HG03135 (cell line): ENCODE measurements at regions not wholly inside any gene's neighbourhood (a gene's known extent, or its start where the extent isn't known, plus 50 kb on each side); places are given as distances from the start of the nearest gene placed in this dataset.

ENCODE experiments used
- ATAC-seq: cut with Tn5 transposase; IDR thresholded peaks from one replicate; pipeline ENCODE4 v1.9.1; 2021; ENCODE audit warnings: mild to moderate bottlenecking, moderate library complexity; ENCODE audit not compliant: unreplicated experiment

- no peak for ATAC-seq
Observed at GRCh38 chr20:22374678-22375590, 209.4 kb downstream of the FOXA2 start.

DNA sequence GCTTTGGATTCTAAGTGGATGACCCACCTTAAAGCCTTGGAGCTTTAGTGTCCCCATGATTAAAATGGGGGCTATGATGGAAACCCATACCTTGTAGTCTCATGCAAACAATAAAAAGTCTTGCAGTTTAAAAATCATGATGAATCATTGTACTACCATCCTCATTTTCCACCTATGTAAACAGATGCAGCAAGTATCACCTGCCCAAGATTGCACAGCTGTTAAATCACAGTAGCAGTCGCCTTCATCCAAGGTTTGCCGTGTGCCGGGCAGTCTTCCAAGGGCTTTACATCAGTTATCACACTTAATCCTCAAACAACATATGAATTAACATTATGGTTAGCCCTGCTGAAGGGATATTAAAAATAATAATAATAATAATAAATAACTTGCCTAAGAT is 210.3 kb downstream of the FOXA2 start:
- ATAC-seq: no peak

DNA sequence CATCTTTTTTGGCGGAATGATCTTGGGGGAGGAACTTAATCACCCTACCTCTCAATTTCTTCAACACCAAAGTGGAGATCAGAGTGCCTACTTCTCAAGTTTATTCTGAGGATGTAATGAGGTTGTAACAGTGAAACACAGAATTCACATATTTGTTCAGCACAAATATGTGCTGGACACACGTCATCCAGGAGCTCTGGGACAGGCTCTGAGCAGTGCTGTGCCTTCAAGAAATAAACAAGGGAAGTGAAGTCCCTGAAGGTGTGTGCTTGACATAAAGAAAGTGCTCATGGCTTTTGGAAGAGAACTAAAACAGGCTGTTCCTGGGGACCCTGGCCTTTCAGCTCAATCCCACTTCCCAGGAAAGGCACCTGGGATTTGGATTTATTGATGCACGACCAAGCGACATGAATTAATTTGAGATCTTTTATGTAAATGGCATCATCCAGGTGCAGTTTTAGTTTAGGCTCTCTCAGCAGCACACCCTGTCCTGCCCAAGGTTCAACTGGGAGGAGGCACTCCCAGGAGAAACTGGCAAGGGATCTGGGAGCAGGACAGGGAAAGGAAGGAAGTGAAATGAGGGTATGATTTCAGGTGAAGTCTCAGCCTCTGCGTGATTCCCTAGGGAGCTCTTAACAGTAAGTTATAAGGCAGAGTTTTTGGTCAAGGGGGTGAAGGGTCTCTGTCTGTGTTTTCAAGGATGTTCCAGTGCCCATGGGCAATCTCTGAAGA is 211.0 kb downstream of the FOXA2 start:
- no peak for ATAC-seq

DNA sequence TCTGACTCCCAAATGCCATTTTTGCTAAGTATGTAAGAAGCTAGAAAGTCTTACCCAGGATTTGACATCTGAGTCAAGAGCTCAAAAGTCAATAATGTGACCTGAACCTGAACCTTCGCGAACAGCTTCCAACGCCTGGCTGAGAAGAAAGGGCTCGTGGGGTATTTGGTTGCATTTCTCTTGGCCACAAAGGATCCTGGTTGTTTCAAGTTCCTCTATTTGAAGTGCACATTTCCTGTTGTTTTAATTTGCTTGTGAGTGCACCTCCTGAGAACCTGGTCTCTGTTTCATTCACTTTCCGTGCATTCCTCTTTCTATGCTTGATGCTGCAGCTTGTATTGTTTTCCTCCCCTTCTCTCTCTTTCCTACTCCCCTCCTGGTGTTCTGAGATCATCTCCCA is 212.5 kb downstream of the FOXA2 start:
- peak; percentile 86 for ATAC-seq

DNA sequence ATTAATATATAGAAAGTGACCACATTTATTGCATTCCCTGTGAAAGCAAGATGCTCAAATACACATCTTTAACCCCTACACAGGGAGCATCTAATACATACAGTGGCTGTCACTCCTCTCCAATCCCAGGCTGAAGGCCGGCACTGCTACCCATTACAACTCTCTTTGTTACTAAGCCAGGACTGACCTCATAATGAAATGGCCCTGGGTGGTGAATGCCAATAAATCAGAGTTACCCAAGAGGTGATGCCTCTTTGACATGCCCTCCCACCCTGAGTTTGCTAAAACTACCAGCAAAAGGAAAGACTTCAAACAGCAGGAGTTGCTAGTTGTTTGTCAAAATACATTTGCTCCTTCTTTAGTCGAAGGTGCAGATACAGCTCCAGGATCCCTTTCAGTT is 214.2 kb downstream of the FOXA2 start:
- no peak for ATAC-seq

- no peak for ATAC-seq
Observed at GRCh38 chr20:22369100-22369499, 215.3 kb downstream of the FOXA2 start.

DNA sequence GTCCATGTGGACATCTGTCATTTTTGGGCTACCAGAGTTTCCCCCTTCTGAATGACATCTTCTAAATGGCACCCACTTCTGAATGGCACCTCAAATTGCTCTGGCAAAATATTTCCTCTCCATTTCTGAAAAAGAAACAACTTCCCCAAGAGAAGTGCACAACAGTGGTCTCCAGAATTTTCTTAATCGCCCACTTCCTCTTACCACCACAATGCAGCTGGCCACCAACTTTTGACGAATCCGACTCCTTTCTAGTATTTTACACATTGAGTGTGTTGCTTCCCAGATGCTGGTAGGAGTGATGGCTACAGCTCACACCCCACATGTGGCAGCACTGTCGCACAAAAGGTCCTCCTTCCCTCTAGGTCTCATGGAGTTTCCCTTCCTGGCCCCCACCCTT is 216.1 kb downstream of the FOXA2 start:
- ATAC-seq: no peak

- no peak for ATAC-seq
Observed at GRCh38 chr20:22366631-22367030, 217.7 kb downstream of the FOXA2 start.

DNA sequence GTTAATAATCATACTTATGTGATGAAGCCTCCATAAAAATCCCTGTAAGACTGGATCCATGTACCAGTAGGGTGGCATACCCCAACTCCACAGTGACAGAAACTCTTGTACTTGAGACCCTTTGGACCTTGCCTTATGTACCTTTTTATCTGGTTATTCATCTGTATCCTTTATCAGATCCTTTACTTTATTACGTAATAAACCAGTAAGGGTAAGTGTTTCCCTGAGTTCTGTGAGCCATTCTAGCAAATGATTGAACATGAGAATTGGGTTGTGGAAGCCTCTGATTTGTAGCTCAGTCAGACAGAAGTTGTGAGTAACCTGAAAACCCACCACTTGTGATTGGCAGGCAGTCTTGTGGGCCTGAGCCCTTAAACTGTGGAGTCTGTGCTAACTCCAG is 229.7 kb downstream of the FOXA2 start:
- no peak for ATAC-seq

GRCh38 chr20:22353586-22353985 is 230.8 kb downstream of the FOXA2 start:
- no peak for ATAC-seq

DNA sequence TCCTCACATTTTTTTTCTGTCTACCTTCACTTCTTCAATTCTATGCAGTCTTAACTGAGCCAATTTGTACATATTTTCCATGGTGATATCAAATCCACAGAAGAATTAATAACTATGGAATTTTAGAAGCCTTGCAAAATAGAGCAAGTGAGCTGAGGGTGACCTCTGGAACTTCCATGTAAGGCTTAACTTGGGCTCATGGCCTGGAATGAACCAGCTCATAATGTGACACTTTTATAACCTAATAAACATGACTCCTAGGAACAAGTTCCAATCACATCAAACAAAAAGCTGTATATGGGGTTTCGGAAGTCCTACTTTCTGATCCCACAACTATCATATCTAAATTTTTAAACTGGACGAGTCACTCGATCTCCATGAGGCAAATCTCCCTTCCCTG is 232.4 kb downstream of the FOXA2 start:
- no peak for ATAC-seq

DNA sequence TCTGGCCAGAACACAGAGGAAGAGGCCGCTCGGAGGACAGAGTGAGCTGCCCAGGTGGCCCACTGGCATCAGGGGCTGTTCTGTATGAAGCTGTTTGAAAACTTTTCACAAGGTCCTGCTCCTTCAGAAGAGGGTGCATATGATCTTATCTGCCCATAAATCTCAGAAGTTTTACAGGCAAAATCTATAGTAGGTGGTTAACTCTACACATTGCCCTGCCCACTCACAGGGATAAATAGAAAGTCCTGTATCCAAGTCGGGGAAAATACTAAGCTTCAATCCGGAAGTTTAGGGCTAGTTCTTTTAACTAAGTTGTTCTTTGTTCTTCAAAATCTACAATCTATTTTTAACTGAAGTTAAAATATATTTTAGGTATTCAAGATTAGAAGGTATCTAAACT is 233.7 kb downstream of the FOXA2 start:
- ATAC-seq: no peak

DNA sequence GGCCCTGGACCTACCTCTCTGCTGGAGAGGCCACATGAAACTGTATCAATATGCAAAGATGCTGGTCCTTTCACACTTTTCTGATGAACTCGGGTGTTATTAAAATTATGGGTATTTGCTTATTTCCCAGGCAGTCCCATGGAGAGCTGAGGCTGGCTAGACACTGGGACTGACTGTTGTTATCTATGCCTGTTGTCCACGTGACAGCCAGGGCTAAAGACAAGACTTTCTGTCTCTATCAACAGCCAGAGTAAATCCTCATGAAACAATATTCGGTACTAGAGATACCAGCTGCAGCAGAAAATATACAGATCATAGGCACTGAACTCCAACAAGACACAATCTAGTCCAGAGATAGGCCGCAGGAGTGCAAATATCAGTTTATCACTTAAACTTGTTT is 236.4 kb downstream of the FOXA2 start:
- no peak for ATAC-seq

GRCh38 chr20:22346716-22347115 is 237.7 kb downstream of the FOXA2 start:
- no peak for ATAC-seq

DNA sequence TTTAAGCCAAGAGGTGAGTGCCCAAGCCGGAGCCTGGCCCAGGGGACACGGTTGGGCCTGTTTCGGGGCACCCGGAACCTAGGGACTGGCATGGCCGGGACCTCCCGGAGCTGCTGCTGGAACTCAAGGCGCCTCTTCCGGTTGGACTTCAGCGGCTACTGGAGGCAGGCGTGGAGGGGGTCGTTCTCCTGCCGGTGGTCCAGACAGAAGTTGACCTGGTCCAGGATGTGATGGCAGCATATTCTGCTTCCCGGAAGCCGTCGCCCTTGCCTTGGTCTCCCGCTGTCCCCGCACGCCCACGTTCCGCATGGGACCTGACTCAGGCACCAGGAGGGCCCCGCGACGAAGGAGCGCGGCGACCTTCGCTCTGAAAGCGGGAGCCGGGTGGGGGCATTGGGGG is 240.8 kb downstream of the FOXA2 start:
- ATAC-seq: no peak

DNA sequence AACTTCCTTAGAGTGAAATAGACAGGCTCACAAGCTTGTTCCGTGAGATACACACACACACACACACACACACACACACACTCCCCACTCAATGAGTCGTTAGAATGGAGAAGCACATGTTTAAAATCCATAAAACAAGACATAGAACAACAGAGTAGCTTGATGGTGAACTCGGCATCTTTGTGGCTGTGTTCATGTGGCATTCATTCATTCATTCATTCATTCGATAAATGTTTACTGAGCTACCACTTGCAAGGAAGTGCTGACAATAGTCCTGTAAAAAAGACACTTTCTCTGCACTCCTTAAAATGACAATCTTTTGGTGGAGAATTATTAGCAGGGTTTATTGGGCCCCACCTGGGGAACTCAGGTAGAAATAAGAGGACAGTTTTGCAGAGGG is 242.0 kb downstream of the FOXA2 start:
- ATAC-seq: no peak

GRCh38 chr20:22341508-22341907 is 242.9 kb downstream of the FOXA2 start:
- ATAC-seq: no peak

GRCh38 chr20:22339946-22340345 is 244.4 kb downstream of the FOXA2 start:
- no peak for ATAC-seq

DNA sequence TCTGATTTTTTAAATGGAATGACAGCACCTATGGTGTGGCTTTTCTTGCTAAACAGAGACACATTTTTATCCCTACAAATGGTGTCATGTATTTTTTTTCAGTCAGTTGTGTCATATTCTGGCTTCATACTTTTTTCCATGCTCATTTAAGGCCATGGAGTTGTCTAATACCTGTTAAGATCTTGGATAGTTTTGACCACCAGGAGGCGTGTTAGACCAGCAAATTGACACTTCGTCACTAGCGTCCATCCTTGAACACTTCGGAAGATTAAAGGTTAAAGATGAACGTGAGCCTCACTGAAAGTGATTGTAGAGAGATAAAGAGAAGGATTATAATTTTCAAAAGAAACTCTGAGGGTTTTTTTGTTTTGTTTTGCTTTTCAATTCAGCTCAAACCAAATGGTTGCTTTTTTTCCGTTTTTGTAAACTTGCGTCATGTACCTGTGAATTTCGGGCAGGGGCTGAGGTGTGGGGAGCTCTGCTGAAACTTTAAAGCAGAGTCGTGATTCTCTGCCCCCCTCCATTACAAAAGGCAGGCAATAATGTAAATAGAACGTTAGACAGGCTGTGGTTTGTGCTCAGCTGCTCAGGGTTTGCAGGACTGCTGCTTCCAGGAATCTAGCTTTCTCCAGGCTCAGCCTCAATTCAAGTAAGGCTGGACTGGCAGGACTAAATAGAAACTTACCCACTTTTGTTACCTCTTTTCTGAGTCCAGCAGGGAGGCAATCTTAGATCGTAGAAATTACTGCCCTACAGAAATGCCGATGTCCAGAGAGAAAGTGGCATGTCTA is 245.1 kb downstream of the FOXA2 start:
- ATAC-seq: peak; percentile 60

GRCh38 chr20:22338140-22338708 is 246.1 kb downstream of the FOXA2 start:
- ATAC-seq: no peak

- ATAC-seq: no peak
Observed at GRCh38 chr20:22335210-22335609, 249.2 kb downstream of the FOXA2 start.
